HPDE6-E6E7 (cell line): ENCODE measurements at regions not wholly inside any gene's neighbourhood (a gene's known extent, or its start where the extent isn't known, plus 50 kb on each side); places are given as distances from the start of the nearest gene placed in this dataset.

Source experiments
- DNase-seq: peaks from one replicate; pipeline ENCODE4 v3.0.0; 2011; ENCODE audit warnings: missing footprints; ENCODE audit errors: extremely low spot score

DNA sequence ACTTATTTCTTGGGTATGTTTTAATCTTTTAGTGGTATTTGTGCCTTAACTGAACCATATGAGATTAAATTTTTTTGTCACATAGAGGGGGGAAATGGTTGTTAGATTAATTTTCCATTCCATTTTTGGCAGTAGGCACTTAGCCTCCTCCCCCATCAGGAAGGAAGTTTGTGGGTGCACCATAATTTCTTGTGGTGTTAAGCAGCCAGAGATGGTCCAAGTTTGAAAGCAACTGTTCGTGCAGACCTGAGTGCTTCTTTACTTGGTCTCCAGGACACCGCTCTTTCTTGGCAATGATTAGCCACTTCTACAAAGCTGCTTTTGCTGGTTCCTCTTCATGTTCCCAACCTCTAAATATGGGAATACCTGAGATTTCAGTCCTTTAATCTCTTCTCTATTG, 92.7 kb upstream of the RPL34 start:
- DNase-seq, result no peak

DNA sequence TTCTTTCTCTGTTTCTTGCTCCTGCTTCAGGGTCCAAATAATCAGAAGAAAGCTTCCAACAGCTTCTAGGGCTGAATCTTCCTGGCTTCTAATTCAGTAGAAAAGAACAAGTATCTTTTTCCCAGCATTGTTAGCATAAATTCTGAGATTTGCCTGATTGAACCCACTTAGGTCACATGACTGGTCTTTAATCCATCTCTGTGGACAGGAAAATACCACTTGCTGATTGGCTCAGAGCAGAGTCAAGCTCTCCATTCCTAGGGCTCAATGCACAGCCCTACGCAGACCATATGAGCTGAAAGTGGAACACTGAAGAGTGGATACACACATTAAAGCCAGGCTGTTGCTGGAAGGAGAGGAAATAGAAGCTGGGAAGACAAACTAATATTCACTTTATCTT, 99.6 kb upstream of the RPL34 start:
- no peak for DNase-seq

GRCh38 chr4:108519911-108520601, 100.3 kb upstream of the RPL34 start:
- no peak for DNase-seq

DNA sequence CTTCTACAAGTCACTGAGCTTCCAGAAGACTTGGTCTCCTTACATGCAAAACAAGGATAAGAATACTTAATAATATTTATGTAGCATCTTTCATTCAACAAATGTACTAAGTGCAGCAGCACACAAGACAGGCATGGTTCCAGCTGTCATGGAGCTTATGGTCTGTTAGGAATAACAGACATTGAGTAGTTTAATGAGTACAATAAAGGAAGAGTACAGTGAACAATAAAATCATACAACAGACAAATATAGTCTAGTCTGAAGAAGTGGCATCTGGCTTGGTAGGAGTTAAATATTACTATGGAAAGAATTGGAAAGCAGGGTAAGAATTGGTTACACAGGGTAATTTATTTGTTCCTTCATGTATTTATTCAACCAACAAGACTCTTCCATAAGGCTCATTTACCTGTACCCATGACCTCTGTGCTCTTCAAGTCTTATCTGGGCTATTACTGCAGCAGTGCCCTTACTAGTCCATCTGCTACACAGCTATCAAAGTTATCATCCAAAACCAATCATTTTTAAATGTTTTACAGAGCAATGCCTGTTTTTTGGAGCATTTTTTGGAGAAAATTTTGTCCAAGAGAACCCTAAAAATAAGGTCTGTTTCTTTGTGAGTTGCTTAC, 101.1 kb upstream of the RPL34 start:
- DNase-seq, result no peak

GRCh38 chr4:108512615-108513505, 107.5 kb upstream of the RPL34 start:
- peak; percentile 26 for DNase-seq

- DNase-seq, result no peak
Measured at GRCh38 chr4:108511618-108512017, 108.8 kb upstream of the RPL34 start.

DNA sequence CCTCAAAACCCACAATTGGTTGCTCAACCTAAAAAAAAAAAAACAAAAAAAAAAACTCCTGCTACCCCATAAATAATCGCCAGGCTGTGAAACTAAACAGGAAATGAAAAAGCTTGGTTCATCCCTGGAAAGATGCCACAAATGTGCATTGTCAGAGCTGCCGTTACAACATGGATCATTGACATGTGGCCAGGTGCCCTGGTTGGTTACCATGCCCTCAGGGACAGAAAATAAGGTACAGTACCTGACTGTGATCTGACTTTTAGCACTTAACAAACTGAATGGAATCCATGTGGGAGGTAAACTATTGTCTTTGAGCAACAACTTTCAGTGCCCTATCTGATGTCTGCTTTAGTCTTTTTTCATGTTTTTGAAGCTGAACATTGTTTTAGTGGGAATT, 118.0 kb upstream of the RPL34 start:
- DNase-seq, result no peak

- DNase-seq, result no peak
Measured at GRCh38 chr4:108498925-108499324, 121.5 kb upstream of the RPL34 start.

GRCh38 chr4:108493596-108493931, 126.8 kb upstream of the RPL34 start:
- DNase-seq, result no peak

DNA sequence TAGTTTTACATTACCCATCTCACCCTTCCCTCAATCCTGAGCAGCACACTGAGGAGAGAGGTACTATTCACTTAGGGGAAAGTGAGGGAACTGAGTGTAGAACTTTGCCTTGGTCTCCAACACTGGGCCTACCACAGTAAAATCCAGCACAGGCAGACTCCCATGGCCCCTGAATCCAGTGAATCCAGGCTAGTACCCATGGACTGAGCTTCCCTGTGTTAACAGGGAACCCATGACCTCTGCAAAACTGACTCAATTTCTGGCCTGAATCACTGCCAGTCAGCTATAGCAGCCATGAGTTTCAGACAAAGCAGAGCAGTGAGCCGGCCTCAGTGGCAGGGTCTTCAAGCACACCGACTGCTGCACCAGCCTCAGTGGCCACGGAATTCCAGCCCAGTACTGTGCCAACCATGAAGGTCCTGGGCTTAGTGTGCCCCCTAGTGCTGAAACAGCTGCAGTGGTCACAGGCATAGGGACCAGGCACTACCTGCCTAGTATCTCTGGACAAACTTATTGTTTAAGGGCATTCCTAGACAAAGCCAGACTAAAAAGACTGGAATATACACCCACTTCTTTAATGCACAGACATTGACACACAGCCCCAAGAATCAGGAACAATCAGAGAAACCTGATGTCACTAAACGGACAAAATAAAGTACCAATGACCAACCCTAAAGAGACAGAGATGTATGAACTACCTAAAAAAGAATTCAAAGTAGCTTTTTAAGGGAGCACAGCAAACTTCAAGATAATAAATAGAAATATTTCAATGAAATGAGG, 127.4 kb upstream of the RPL34 start:
- no peak for DNase-seq

GRCh38 chr4:108488865-108489264, 131.5 kb upstream of the RPL34 start:
- no peak for DNase-seq

DNA sequence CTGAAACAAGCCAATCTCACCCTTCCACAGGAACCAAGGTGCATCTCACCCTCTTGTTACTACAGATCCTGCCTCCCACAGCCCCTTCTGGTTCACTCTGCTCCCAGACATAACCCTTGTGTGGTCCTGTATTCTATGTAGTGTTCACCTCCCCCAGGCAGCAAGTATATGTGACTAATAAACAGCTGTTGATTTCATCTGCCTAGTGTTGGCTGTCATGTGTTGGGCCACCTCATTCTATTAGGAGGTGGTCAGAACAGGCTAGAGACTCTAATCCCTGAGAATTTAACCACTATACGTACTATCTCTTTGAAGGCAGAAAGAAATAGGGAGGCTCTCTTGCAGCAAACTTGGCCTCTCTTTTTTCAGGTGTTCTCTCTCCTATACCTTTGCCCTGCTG, 134.3 kb upstream of the RPL34 start:
- no peak for DNase-seq

DNA sequence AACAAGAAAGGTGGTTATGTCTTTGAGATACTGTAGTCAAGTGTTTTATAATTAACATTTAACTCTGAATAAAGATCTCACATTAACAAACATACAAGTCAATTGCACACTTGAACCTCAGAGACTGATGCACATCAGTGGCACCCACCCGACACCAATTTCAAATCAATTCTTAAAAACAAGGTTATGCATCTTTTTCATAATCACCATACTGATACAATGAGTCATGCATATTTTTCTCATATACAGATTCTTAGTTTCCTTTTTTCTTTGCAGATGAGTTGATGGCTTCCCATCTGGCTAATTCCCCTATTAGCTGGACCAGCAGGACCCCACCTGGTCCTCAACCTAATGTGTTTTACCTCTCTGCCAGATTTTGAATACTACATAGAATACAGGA, 136.2 kb upstream of the RPL34 start:
- no peak for DNase-seq

GRCh38 chr4:108483650-108484049, 136.7 kb upstream of the RPL34 start:
- no peak for DNase-seq

GRCh38 chr4:108483079-108483478, 137.3 kb upstream of the RPL34 start:
- no peak for DNase-seq

DNA sequence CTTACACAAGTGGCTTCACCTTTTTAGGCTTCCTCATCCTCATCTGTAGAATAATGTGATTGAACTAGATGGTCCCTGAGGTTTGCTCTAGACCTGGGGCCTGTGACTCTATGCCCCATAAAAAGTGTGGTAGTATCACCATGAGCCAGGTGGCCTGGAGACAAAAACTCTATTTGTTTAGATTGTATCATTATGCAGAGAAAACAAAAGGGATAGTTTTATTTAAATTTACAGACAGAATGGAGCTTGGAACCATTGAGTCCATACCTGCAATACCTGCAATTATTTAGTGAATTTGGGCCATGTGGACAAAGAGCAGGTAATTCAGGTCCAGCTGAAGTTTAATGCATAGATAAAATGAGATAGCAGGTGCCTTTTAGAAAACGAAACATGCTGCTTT, 139.5 kb upstream of the RPL34 start:
- DNase-seq, result no peak

DNA sequence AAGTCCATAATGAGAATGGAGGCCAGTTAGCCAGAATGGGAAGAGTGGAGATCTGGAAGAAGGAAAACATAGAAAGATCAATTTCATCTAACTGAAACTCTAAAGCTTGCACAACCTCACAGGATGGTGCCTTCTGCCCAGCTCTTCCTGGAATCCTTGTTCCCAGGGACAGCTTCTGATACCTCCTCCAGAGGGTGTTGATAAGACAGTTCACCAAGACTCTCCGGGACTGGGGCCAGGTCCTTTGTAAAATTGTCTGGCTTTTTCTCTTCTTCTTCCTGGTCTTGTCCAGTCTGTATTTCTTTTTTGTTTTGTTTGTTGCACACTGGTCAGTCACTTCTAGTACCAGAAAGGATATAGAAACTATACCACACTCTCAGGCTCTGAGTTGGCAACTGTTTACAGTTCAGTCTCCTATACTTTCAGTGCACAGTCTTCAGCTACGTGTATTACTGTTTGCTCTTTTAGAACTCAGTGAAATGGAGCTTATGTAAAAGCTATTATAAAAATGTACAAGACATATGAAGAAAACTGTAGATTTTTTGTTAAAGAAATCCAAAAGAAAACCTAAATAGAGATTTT, 142.8 kb upstream of the RPL34 start:
- DNase-seq, result no peak

DNA sequence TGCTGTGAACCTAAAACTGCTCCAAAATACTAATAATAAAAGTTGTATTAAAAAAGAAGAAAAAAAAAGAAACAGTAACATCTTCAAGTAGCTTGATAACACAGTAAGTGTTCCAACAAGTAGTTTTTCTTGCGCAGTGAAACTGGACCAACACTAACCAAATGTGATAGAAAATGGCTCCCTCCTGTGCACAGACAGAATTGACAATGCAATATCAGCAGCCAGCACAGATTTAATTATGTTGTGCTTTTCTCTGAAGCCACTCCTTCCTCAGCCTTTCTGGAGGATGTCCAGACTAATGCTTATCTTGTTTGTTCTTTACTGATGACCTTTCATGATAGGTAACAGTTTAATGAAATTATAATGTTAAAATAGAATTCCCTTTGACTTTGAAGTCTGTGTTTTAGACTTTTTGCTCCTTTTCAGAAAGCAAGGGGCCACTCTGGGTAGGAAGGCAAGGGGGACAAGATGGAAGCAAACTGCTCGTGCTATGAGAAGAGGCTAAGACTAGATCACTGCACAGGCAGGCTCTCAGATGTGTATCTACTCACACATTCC, 147.1 kb upstream of the RPL34 start:
- DNase-seq, result no peak

DNA sequence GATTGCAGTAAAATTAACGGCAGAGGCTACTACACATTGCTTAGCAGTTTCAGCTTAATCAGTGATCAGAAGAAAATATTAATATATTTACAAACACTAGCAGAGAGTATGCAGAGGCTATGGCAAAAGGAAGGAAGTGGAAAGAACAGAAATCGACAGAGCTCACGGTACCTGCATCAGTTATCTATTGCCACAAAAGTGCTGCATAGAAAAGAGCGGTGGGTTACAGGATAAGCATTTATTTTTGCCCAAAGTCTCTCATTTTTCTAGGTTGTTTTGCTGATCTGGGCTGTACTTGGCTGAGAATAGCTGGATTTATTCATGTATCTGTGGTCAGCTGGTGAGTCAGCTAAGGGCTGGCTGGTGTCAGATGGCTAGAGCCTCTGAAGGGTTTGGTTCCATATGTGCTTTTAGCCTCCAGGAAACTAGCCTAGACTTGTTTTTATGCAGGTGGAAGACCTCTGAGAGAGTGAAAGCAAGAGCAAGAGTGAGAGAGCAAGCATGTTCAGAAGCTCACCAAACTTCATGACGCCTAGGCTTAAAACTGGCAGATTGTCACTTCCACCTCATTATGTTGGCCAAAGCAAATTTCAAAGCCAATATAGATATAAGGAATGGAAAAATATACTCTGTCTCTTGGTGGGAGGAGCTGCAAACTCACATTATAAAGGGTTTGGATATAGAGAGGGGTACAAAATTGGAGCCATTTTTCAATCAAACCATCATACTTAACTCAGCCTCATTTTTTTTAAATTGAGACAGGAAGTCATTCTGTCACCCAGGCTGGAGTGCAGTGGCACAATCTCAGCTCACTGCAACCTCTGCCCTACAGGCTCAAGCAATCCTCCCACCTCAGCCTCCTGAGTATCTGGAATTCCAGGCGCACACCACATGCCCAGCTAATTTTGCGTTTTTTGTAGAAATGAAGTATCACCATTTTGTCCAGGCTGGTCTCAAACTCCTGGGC, 153.2 kb upstream of the RPL34 start:
- DNase-seq, result peak; percentile 87

DNA sequence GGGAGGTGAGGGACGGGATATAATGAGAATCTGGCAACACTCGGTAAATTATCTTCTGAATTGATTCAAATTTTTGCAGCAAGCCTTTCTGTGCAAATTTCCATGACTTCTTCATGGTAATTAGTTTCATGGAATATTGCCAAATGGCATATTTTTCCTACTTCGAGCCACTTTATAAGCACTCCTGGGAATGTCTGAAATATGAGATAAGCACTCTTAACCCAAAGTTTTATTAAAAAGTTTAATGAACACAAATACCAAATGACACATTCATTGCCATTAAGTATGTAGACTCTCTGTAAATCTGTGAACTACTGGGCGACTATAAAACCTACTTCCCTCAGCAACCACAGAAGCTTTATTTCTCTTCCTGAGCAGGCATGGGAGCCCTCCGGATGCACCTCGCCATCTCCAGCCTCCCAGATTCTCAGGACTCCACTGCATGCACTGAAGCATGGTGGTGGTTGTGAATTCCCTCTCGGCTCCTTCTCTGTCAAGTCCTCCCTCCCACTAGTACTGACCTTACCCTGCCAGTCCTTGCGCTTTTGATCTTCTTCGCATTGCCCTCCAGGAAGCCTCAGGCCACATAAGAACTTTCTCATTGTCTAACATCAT, 154.4 kb upstream of the RPL34 start:
- no peak for DNase-seq
